ENCODE measurements at regions not wholly inside any gene's neighbourhood (a gene's known extent, or its start where the extent isn't known, plus 50 kb on each side); places are given as distances from the start of the nearest gene placed in this dataset.

DNA sequence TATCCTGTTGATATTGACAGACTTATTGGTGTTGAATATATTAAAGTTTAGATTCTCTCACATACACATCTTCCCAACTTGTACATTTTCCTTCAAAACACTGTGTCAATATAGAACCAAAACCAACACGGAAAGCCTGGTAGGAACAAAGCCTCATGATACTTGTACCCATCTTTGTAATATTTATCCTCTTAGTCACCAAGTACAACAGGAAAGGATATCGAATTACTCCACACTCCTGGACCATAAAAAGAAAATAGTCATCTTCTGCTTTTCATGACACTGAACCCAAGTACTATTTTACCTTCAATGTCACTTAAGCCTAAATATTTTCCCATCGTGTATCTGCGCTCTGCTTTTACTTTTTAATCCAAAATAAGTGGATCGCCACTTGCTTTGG, 702.9 kb upstream of the PCDH9 start:
- TF ChIP-seq POLR2A (IDR thresholded peaks at IDR 0.05; ENCODE audit: extremely low read depth, insufficient read length) (no peak), MYC (IDR thresholded peaks at IDR 0.05; ENCODE audit: low read depth, low read length) (no peak)
- TF ChIP-seq, protein P1, sequence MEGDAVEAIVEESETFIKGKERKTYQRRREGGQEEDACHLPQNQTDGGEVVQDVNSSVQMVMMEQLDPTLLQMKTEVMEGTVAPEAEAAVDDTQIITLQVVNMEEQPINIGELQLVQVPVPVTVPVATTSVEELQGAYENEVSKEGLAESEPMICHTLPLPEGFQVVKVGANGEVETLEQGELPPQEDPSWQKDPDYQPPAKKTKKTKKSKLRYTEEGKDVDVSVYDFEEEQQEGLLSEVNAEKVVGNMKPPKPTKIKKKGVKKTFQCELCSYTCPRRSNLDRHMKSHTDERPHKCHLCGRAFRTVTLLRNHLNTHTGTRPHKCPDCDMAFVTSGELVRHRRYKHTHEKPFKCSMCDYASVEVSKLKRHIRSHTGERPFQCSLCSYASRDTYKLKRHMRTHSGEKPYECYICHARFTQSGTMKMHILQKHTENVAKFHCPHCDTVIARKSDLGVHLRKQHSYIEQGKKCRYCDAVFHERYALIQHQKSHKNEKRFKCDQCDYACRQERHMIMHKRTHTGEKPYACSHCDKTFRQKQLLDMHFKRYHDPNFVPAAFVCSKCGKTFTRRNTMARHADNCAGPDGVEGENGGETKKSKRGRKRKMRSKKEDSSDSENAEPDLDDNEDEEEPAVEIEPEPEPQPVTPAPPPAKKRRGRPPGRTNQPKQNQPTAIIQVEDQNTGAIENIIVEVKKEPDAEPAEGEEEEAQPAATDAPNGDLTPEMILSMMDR (IDR thresholded peaks at IDR 0.05; ENCODE audit: low read depth, low read length): no peak
